Smooth muscle cell (in vitro differentiated cells): ENCODE measurements at regions not wholly inside any gene's neighbourhood (a gene's known extent, or its start where the extent isn't known, plus 50 kb on each side); places are given as distances from the start of the nearest gene placed in this dataset.
"Not testable (repeated sequence)": the region's sequence is repeated elsewhere in the genome, so short reads cannot be mapped to it uniquely, and the experiment has no call there.

Experiments used
- DNase-seq: peaks from one replicate; lab custom pipeline; 2025; ENCODE audit not compliant: unreplicated experiment; lab: John Stamatoyannopoulos, UW
- H2AFZ ChIP-seq: fragments of 200-600 bp; sonication (generic); 2 replicates; pipeline ENCODE4 v1.6.0; 2016; ENCODE audit warnings: antibody characterized with exemption, low read depth, mild to moderate bottlenecking
- H3F3A ChIP-seq: fragments of 200-600 bp; sonication (generic); 2 replicates; pipeline ENCODE4 v1.6.0; 2017; ENCODE audit warnings: antibody characterized with exemption, low read depth
- H3K27ac ChIP-seq: fragments of 200-600 bp; sonication (generic); 2 replicates; pipeline ENCODE4 v1.5.1; 2016; ENCODE audit warnings: low read depth, mild to moderate bottlenecking
- H3K27me3 ChIP-seq: fragments of 200-600 bp; sonication (generic); 2 replicates; pipeline ENCODE4 v1.6.1; 2016; ENCODE audit warnings: low read depth, mild to moderate bottlenecking
- H3K36me3 ChIP-seq: fragments of 200-600 bp; sonication (generic); 2 replicates; pipeline ENCODE4 v1.5.1; 2016; ENCODE audit warnings: low read depth
- H3K4me1 ChIP-seq: fragments of 200-600 bp; sonication (generic); 2 replicates; pipeline ENCODE4 v1.5.1; 2016; ENCODE audit warnings: low read depth
- H3K4me2 ChIP-seq: fragments of 200-600 bp; sonication (generic); 2 replicates; pipeline ENCODE4 v1.6.0; 2016; ENCODE audit warnings: mild to moderate bottlenecking
- H3K4me3 ChIP-seq: fragments of 200-600 bp; sonication (generic); 2 replicates; pipeline ENCODE4 v1.5.1; 2016; ENCODE audit warnings: mild to moderate bottlenecking
- H3K79me2 ChIP-seq: fragments of 200-600 bp; sonication (generic); 2 replicates; pipeline ENCODE4 v1.6.0; 2016; ENCODE audit warnings: low read depth, mild to moderate bottlenecking
- H3K9ac ChIP-seq: fragments of 200-600 bp; sonication (generic); 2 replicates; pipeline ENCODE4 v1.6.0; 2016; ENCODE audit warnings: low read depth
- H3K9me3 ChIP-seq: fragments of 200-600 bp; sonication (generic); replicated peaks from 2 replicates; pipeline ENCODE4 v1.5.1; 2016; ENCODE audit warnings: low read depth
- H4K20me1 ChIP-seq: fragments of 200-600 bp; sonication (generic); 2 replicates; pipeline ENCODE4 v1.6.0; 2016; ENCODE audit warnings: low read depth
- WGBS: methylation state at CpG from one replicate; pipeline ENCODE4 v1.1.7; 2016; ENCODE audit warnings: low lambda C conversion rate; 5-methylcytosine and 5-hydroxymethylcytosine counted together
- TF ChIP-seq, protein P1 (sequence below): fragments of 200-600 bp; sonication (generic); IDR thresholded peaks from 2 replicates; pipeline ENCODE4 v1.5.1; 2017; ENCODE audit warnings: borderline replicate concordance, mild to moderate bottlenecking, antibody characterized with exemption; ENCODE audit not compliant: insufficient read depth, poor library complexity, severe bottlenecking

DNA sequence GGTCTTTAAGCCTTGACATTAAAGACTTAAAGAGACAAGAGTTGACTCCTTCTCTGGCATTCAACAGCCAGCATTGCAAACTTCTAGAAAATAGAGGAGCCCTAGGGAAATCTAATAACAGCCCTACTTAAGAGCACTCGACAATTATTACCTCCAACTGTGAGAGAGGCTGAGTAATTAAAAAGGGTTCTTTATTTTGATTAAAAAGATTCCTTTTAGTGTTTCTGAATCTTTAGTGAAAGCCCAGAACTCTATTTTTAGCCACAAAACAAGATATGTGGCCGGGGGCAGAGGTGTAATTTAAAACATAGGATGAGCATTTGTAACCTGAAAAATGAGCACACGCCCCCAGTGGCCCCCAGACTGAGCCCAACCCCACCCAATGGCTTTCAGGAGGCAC, 222.3 kb downstream of the SMAD2 start:
- Histone ChIP-seq H3K27me3 (no peaks in the 10 kb centered on the region), H3K4me2 (no peak overlapping the region), H3K79me2 (no peaks in the 10 kb centered on the region), H2AFZ (no peak overlapping the region), H3K9me3 (no peaks in the 10 kb centered on the region), H3K4me3 (no peak overlapping the region), H3K36me3 (no peaks in the 10 kb centered on the region), H3F3A (no peaks in the 10 kb centered on the region), H3K27ac (no peak overlapping the region), H3K4me1 (no peaks in the 10 kb centered on the region), H4K20me1 (no peaks in the 10 kb centered on the region), H3K9ac (no peak overlapping the region)
- TF ChIP-seq, protein P1, sequence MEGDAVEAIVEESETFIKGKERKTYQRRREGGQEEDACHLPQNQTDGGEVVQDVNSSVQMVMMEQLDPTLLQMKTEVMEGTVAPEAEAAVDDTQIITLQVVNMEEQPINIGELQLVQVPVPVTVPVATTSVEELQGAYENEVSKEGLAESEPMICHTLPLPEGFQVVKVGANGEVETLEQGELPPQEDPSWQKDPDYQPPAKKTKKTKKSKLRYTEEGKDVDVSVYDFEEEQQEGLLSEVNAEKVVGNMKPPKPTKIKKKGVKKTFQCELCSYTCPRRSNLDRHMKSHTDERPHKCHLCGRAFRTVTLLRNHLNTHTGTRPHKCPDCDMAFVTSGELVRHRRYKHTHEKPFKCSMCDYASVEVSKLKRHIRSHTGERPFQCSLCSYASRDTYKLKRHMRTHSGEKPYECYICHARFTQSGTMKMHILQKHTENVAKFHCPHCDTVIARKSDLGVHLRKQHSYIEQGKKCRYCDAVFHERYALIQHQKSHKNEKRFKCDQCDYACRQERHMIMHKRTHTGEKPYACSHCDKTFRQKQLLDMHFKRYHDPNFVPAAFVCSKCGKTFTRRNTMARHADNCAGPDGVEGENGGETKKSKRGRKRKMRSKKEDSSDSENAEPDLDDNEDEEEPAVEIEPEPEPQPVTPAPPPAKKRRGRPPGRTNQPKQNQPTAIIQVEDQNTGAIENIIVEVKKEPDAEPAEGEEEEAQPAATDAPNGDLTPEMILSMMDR, result no peak
- DNase-seq, result no peak
- 95% methylated on average over 2 of the region's 3 CpGs for WGBS

DNA sequence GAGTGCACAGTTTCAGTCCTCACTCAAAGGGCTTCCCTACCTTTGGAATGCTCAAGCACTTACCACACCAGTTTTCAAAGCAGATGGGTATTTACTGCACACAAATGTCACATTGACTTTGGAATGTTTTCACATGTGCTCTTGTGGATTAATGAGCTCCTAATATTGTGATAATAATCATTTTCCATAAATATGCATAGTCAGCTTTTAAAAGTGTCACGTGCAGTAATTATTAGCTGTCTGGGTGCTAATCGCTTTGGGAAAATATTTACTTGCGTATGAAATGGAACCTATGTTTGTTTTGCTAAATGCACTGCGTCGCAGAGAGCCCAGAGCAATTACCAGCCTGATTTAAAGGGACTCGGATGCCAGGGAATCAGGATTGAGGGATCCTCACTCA, 229.3 kb downstream of the SMAD2 start:
- TF ChIP-seq, protein P1, result no peak
- no peaks in the 10 kb centered on the region for H4K20me1 ChIP-seq
- no peak overlapping the region for H3K4me2 ChIP-seq
- no peaks in the 10 kb centered on the region for H3F3A ChIP-seq
- H3K36me3 ChIP-seq, result no peaks in the 10 kb centered on the region
- DNase-seq, result no peak
- no peaks in the 10 kb centered on the region for H3K79me2 ChIP-seq
- H3K9me3 ChIP-seq, result no peaks in the 10 kb centered on the region
- no peak overlapping the region for H3K27ac ChIP-seq
- H2AFZ ChIP-seq, result no peak overlapping the region
- no peaks in the 10 kb centered on the region for H3K4me1 ChIP-seq
- no peak overlapping the region for H3K4me3 ChIP-seq
- H3K9ac ChIP-seq, result no peak overlapping the region
- H3K27me3 ChIP-seq, result peaks cover 19% of the 10 kb centered on the region
- 85% methylated on average over 6 of the region's 6 CpGs for WGBS

DNA sequence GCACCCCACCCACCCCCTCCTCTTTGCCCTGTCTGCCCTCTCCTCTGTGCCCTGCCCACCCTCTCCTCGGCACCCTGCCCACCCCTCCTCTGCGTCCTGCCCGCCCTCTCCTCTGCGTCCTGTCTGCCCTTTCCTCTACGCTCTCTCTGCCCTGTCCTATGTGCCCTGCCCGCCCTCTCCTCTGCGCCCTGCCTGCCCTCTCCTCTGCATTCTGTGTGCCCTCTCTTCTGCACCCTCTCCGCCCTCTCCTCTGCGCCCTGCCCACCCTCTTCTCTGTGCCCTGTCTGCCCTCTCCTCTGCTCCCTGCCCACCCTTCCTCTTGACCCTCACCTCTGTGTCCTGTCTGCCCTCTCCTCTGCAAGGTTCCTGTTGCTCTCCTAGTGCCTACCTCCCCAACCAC, 233.6 kb downstream of the SMAD2 start:
- Histone ChIP-seq H3K79me2 (no peaks in the 10 kb centered on the region), H3K4me2 (no peak overlapping the region), H3F3A (no peaks in the 10 kb centered on the region), H3K9ac (no peak overlapping the region), H3K9me3 (no peaks in the 10 kb centered on the region), H3K4me3 (no peak overlapping the region), H3K27me3 (peaks cover 21% of the 10 kb centered on the region), H3K4me1 (no peaks in the 10 kb centered on the region), H3K27ac (no peak overlapping the region), H4K20me1 (no peaks in the 10 kb centered on the region), H3K36me3 (no peaks in the 10 kb centered on the region), H2AFZ (no peak overlapping the region)
- no CpG with 5 or more reads among the region's 9 CpGs for WGBS
- TF ChIP-seq, protein P1, result no peak
- DNase-seq, result no peak

DNA sequence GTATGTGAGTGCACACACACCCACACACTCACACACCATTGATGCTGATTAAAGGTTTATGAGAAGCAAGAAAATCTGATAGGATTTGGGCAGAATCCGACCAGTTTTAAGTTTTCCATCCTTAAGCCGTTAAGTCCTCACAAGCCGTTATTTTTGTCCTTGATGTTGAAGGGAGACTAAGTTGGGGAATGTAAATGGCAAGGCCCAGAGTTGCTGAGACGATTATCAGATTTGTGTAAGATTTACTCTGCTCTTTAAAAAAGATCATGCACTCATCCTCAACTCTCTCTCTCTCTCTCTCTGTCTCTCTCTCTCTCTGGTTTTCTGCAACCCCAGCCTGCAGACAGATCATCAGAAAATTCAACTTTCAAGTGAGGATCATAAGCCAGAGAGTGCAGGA, 238.8 kb downstream of the SMAD2 start:
- Histone ChIP-seq H3K9ac (no peak overlapping the region), H3K27me3 (peaks cover 14% of the 10 kb centered on the region), H3K36me3 (no peaks in the 10 kb centered on the region), H2AFZ (no peak overlapping the region), H3K27ac (no peak overlapping the region), H3K4me3 (no peak overlapping the region), H3F3A (no peaks in the 10 kb centered on the region), H3K79me2 (no peaks in the 10 kb centered on the region), H3K4me1 (no peaks in the 10 kb centered on the region), H4K20me1 (no peaks in the 10 kb centered on the region), H3K9me3 (no peaks in the 10 kb centered on the region), H3K4me2 (no peak overlapping the region)
- TF ChIP-seq, protein P1, result no peak
- WGBS, result 26% methylated on average over 4 of the region's 4 CpGs
- no peak for DNase-seq

DNA sequence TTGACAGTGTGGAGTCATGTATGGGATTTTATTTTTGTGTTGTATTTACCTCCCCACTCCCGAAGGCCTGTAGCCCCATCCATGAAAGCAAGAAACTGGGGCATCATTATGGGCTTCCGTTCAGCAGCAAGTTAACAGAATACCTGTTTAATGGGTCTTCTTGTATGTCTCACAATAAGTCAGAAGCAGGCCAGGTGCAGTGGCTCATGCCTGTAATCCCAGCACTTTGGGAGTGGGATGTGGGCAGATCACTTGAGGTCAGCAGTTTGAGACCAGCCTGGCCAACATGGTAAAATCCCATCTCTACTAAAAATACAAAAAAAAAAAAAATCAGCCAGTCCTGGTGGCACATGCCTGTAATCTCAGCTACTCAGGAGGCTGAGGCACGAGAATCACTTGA, 239.7 kb downstream of the SMAD2 start:
- H3K9ac ChIP-seq, H3K79me2 ChIP-seq, H2AFZ ChIP-seq, H3K4me1 ChIP-seq, H3F3A ChIP-seq, H3K36me3 ChIP-seq, H4K20me1 ChIP-seq, H3K27ac ChIP-seq, H3K4me2 ChIP-seq, H3K4me3 ChIP-seq, DNase-seq, H3K9me3 ChIP-seq: not testable (repeated sequence)
- 87% methylated on average over 3 of the region's 3 CpGs for WGBS
- peaks cover 14% of the 10 kb centered on the region for H3K27me3 ChIP-seq
